ENCODE measurements at regions not wholly inside any gene's neighbourhood (a gene's known extent, or its start where the extent isn't known, plus 50 kb on each side); places are given as distances from the start of the nearest gene placed in this dataset.

DNA sequence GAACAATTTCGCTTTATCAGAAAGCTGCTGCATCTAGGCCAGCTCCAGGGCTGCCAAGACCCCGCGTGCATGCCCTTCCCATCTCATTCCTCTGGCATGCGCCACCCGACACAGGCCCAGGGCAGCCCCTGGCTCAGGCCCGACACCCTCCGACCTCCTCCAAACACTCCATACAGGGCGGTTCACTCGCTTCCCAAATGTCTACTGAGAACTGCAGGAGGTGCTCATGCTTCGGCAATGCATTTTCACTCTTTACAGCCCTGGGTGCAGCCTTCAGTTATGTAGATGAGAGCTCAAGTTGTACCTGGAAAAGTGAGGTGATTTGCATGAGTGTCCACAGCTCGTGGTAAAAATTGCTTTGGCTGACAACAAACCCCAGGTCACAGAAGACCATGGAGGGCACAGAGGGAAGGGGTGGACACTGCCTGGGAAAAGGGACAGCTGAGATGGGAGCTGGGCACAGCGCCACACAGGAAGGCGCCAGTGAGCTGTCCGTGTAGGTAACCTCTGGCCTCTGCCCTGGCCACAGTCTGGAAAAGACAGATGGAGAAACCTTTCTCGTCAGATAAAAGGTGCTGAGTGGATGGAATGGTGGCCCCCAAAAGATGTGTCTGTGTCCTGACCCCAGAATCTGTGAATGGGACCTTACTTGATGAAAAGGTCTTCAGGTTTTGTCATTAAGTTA is 1351.9 kb downstream of the BRD1 start:
- TF ChIP-seq GATA2 (IDR thresholded peaks at IDR 0.05; ENCODE audit: low read depth, low read length) (no peak), GATA3 (IDR thresholded peaks at IDR 0.05; ENCODE audit: low read depth, low read length) (no peak)
